Uterus (tissue), 2 donors: ENCODE measurements at regions not wholly inside any gene's neighbourhood (a gene's known extent, or its start where the extent isn't known, plus 50 kb on each side); places are given as distances from the start of the nearest gene placed in this dataset.

ENCODE experiments used
- POLR2A ChIP-seq, 2 donors: fragments of 450-650 bp; IDR thresholded peaks; one replicate each; pipeline ENCODE4 v1.6.1; 2016; ENCODE audit warnings: antibody characterized with exemption in 2 of 2, mild to moderate bottlenecking in 1 of 2, moderate library complexity in 1 of 2
- TF ChIP-seq, protein P1 (sequence below), 4 experiments: fragments of 200-600 bp in 2 of 4; fragments of 450-650 bp in 2 of 4; sonication (generic) in 2 of 4; IDR thresholded peaks; one replicate each; pipeline ENCODE4 v1.5.1; 2016 to 2019; ENCODE audit warnings: antibody characterized with exemption in 4 of 4, mild to moderate bottlenecking in 2 of 4, moderate library complexity in 1 of 4

DNA sequence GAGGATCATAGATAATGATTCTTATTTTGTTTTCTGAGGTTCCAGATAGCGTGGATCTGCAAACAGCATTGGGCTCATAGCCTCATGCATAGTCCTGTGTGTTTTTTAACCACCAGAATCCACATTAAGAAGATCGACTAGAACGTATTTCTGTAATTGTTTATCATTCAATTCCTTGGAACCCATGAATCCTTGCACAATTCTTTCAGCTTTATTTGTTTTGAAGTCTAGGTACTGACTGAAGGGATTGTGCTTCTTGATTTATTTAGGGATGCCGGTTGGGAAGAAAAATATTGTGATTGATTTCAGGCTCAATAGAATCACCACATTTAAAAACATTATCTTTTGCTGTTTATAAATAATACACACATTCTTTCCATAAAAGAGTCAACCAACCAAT is 314.6 kb upstream of the ZNF717 start:
- TF ChIP-seq POLR2A (IDR thresholded peaks at IDR 0.05): no peak
- TF ChIP-seq, protein P1, sequence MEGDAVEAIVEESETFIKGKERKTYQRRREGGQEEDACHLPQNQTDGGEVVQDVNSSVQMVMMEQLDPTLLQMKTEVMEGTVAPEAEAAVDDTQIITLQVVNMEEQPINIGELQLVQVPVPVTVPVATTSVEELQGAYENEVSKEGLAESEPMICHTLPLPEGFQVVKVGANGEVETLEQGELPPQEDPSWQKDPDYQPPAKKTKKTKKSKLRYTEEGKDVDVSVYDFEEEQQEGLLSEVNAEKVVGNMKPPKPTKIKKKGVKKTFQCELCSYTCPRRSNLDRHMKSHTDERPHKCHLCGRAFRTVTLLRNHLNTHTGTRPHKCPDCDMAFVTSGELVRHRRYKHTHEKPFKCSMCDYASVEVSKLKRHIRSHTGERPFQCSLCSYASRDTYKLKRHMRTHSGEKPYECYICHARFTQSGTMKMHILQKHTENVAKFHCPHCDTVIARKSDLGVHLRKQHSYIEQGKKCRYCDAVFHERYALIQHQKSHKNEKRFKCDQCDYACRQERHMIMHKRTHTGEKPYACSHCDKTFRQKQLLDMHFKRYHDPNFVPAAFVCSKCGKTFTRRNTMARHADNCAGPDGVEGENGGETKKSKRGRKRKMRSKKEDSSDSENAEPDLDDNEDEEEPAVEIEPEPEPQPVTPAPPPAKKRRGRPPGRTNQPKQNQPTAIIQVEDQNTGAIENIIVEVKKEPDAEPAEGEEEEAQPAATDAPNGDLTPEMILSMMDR (IDR thresholded peaks at IDR 0.05): no peak
